ENCODE measurements at regions not wholly inside any gene's neighbourhood (a gene's known extent, or its start where the extent isn't known, plus 50 kb on each side); places are given as distances from the start of the nearest gene placed in this dataset.

- no peaks in the 10 kb centered on the region for H3K36me3 ChIP-seq (ENCODE audit: insufficient read depth, low read length)
- no peak for DNase-seq (ENCODE audit: low read depth, low spot score)
- no peak for TF ChIP-seq FOXP2 (optimal IDR thresholded peaks at IDR 0.05; ENCODE audit: control extremely low read depth, extremely low read length, insufficient read depth)
- TF ChIP-seq POLR2AphosphoS5 (IDR thresholded peaks at IDR 0.05; ENCODE audit: borderline replicate concordance, low read depth, low read length), result no peak
- no peak for TF ChIP-seq EZH2 (IDR thresholded peaks at IDR 0.05)
- no peaks in the 10 kb centered on the region for H3K9me3 ChIP-seq (ENCODE audit: low read depth, low read length)
- H3K4me3 ChIP-seq, result no peak overlapping the region
- H3K9ac ChIP-seq (ENCODE audit: insufficient read length), result no peak overlapping the region
- H3K27ac ChIP-seq, result no peak overlapping the region
Observed at GRCh38 chr2:138113871-138114525, 149.7 kb downstream of the HNMT start.

- no peak overlapping the region for H3K4me3 ChIP-seq
- TF ChIP-seq POLR2AphosphoS5 (IDR thresholded peaks at IDR 0.05; ENCODE audit: borderline replicate concordance, low read depth, low read length), result no peak
- TF ChIP-seq FOXP2 (optimal IDR thresholded peaks at IDR 0.05; ENCODE audit: control extremely low read depth, extremely low read length, insufficient read depth), result no peak
- TF ChIP-seq EZH2 (IDR thresholded peaks at IDR 0.05), result no peak
- no peak for DNase-seq (ENCODE audit: low read depth, low spot score)
Observed at GRCh38 chr2:138115666-138116065, 151.4 kb downstream of the HNMT start.

GRCh38 chr2:138116456-138116855 lies 152.2 kb downstream of the HNMT start:
- Histone ChIP-seq H3K27ac (no peak overlapping the region), H3K4me3 (no peak overlapping the region), H3K9me3 (ENCODE audit: low read depth, low read length) (no peaks in the 10 kb centered on the region), H3K36me3 (ENCODE audit: insufficient read depth, low read length) (no peaks in the 10 kb centered on the region), H3K9ac (ENCODE audit: insufficient read length) (no peak overlapping the region)
- DNase-seq (ENCODE audit: low read depth, low spot score), result no peak
- no peak for TF ChIP-seq POLR2AphosphoS5 (IDR thresholded peaks at IDR 0.05; ENCODE audit: borderline replicate concordance, low read depth, low read length)
- no peak for TF ChIP-seq EZH2 (IDR thresholded peaks at IDR 0.05)
- TF ChIP-seq FOXP2 (optimal IDR thresholded peaks at IDR 0.05; ENCODE audit: control extremely low read depth, extremely low read length, insufficient read depth), result no peak

More at GRCh38 chr2:138115666-138116065, 151.4 kb downstream of the HNMT start:
- Histone ChIP-seq H3K9me3 (ENCODE audit: low read depth, low read length) (no peaks in the 10 kb centered on the region), H3K27ac (no peak overlapping the region), H3K36me3 (ENCODE audit: insufficient read depth, low read length) (no peaks in the 10 kb centered on the region), H3K9ac (ENCODE audit: insufficient read length) (no peak overlapping the region)

- Histone ChIP-seq H3K36me3 (ENCODE audit: insufficient read depth, low read length) (no peaks in the 10 kb centered on the region), H3K9ac (ENCODE audit: insufficient read length) (no peak overlapping the region), H3K27ac (no peak overlapping the region), H3K4me3 (no peak overlapping the region), H3K9me3 (ENCODE audit: low read depth, low read length) (no peaks in the 10 kb centered on the region)
- TF ChIP-seq POLR2AphosphoS5 (IDR thresholded peaks at IDR 0.05; ENCODE audit: borderline replicate concordance, low read depth, low read length), result no peak
- TF ChIP-seq FOXP2 (optimal IDR thresholded peaks at IDR 0.05; ENCODE audit: control extremely low read depth, extremely low read length, insufficient read depth), result no peak
- no peak for TF ChIP-seq EZH2 (IDR thresholded peaks at IDR 0.05)
- DNase-seq (ENCODE audit: low read depth, low spot score), result no peak
Observed at GRCh38 chr2:138121666-138122661, 157.7 kb downstream of the HNMT start.

- no peak overlapping the region for H3K4me3 ChIP-seq
- TF ChIP-seq FOXP2 (optimal IDR thresholded peaks at IDR 0.05; ENCODE audit: control extremely low read depth, extremely low read length, insufficient read depth) (no peak), EZH2 (IDR thresholded peaks at IDR 0.05) (no peak), POLR2AphosphoS5 (IDR thresholded peaks at IDR 0.05; ENCODE audit: borderline replicate concordance, low read depth, low read length) (no peak)
- H3K9ac ChIP-seq (ENCODE audit: insufficient read length), result no peak overlapping the region
- H3K9me3 ChIP-seq (ENCODE audit: low read depth, low read length), result no peaks in the 10 kb centered on the region
- no peaks in the 10 kb centered on the region for H3K36me3 ChIP-seq (ENCODE audit: insufficient read depth, low read length)
- no peak for DNase-seq (ENCODE audit: low read depth, low spot score)
- no peak overlapping the region for H3K27ac ChIP-seq
Observed at GRCh38 chr2:138122891-138123290, 158.6 kb downstream of the HNMT start.

- no peaks in the 10 kb centered on the region for H3K36me3 ChIP-seq (ENCODE audit: insufficient read depth, low read length)
- no peak overlapping the region for H3K9ac ChIP-seq (ENCODE audit: insufficient read length)
- H3K4me3 ChIP-seq, result no peak overlapping the region
- TF ChIP-seq FOXP2 (optimal IDR thresholded peaks at IDR 0.05; ENCODE audit: control extremely low read depth, extremely low read length, insufficient read depth) (no peak), POLR2AphosphoS5 (IDR thresholded peaks at IDR 0.05; ENCODE audit: borderline replicate concordance, low read depth, low read length) (no peak), EZH2 (IDR thresholded peaks at IDR 0.05) (no peak)
- no peak for DNase-seq (ENCODE audit: low read depth, low spot score)
- no peaks in the 10 kb centered on the region for H3K9me3 ChIP-seq (ENCODE audit: low read depth, low read length)
- H3K27ac ChIP-seq, result no peak overlapping the region
Observed at GRCh38 chr2:138123741-138124140, 159.5 kb downstream of the HNMT start.

- Histone ChIP-seq H3K36me3 (ENCODE audit: insufficient read depth, low read length) (no peaks in the 10 kb centered on the region), H3K9ac (ENCODE audit: insufficient read length) (no peak overlapping the region), H3K27ac (no peak overlapping the region), H3K9me3 (ENCODE audit: low read depth, low read length) (no peaks in the 10 kb centered on the region), H3K4me3 (no peak overlapping the region)
- no peak for DNase-seq (ENCODE audit: low read depth, low spot score)
- TF ChIP-seq EZH2 (IDR thresholded peaks at IDR 0.05) (no peak), FOXP2 (optimal IDR thresholded peaks at IDR 0.05; ENCODE audit: control extremely low read depth, extremely low read length, insufficient read depth) (no peak), POLR2AphosphoS5 (IDR thresholded peaks at IDR 0.05; ENCODE audit: borderline replicate concordance, low read depth, low read length) (no peak)
Observed at GRCh38 chr2:138124521-138124920, 160.2 kb downstream of the HNMT start.

Data from SK-N-MC (cell line).